ENCODE measurements at regions not wholly inside any gene's neighbourhood (a gene's known extent, or its start where the extent isn't known, plus 50 kb on each side); places are given as distances from the start of the nearest gene placed in this dataset.
"Not testable (repeated sequence)": the region's sequence is repeated elsewhere in the genome, so short reads cannot be mapped to it uniquely, and the experiment has no call there.

DNA sequence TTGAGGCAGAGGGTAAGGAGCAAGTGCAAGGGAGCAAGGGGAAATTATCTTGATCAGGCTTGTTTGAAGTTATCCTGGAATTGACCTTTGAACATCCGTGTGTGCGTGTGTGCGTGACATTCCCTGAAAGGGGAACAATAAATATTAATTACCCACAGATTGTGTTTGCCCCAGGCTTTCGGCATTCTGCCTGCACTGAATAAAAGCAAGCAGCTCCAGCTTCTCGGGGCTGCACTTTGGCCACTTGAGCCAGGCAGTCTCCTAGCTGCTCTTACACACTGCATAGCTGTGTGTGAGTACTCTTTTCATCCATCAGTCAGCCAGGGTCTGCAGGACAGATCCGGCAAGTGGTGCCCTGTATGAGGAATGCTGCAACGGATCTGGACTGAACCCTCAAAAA lies 107.7 kb upstream of the BTN3A2 start:
- no peak for DNase-seq (ENCODE audit: extremely low read depth in 1 of 2, low read depth in 1 of 2)

DNA sequence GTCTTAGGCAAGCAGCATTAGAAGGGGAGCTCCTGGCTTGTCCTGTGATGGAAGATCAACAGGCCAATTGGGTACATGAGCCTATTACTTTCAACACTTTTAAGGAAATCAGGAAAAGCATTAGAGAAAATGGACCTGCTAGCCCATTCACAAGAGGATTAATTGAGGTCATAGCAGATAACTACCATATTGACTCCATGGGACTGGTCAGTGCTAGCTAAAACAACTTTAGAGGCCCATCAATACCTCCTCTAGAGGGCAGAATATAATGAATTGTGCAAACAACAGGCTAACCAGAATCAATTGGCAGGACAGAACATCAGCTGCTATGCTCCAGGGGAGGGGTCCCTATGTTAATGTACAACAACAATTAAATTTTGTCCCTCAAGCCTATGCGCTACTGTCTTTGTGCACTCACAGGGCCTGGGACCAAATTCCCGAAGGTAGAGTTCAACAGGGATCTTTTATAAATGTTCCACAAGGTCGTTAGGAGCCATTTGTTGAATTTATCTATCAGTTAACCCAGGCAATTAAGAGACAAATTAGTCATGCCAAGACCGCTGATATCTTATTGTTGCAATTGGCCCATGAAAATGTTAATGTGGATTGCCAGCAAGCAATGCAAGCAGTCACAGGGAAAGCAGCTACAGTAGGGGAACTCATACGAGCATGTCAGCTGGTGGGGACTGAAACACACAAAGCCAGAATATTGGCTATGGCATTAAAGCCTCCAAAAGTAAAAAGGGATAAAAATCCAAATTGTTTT lies 106.6 kb upstream of the BTN3A2 start:
- DNase-seq (ENCODE audit: extremely low read depth in 1 of 2, low read depth in 1 of 2) = no peak

DNA sequence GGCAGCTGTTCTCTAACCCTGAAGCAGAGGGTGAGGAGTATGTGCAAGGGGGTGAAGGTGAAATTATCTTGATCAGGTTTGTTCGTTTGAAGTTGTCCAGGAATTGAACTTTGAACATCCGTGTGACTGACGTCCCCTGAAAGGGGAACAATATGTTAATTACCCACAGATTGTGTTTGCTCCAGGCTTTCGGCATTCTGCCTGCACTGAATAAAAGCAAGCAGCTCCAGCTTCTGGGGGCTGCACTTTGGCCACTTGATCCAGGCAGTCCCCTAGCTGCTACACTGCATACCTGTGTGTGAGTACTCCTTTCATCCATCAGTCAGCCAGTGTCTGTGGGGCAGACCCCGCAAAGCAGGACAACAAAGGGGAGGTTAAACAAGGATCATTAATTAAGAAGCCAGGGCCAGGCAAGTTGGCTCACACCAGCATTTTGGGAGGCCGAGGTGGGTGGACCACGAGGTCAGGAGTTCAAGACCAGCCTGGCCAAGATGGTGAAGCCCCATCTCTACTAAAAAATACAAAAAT lies 104.8 kb upstream of the BTN3A2 start:
- DNase-seq (ENCODE audit: extremely low read depth in 1 of 2, low read depth in 1 of 2) = no peak

DNA sequence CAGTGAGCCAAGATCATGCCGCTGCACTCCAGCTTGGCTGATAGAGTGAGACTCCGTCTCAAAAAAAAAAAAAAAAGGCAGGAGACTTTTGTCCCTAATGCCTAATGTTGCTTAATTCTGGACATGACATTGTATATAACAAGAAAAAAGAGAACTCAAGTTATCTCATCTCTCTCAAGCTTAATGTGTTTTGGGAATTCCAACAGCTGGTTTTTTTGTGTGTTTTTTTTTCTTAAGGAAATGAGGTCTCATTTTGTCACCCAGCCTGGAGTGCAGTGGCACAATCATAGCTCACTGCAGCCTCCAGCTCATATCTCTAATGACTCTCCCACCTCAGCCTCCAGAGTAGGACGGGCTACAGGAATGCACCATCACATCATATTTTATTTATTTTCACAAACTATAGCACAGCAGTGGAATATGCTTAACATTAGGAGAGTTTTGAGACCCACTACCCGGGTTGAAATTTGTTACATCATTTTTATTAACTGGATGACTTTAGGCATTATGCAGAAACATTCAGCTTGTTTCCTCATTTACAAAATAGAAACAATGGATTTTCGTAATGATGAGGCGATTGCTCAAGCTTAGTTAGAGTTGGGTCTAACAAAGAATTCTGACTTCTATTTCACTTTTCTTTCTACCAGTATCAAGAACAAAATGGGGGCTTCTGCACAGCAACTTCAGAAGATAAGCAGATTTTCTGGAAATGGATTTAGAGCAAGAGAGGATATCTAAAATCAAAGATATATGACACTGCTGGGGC lies 104.1 kb upstream of the BTN3A2 start:
- DNase-seq (ENCODE audit: extremely low read depth in 1 of 2, low read depth in 1 of 2) = no peak

DNA sequence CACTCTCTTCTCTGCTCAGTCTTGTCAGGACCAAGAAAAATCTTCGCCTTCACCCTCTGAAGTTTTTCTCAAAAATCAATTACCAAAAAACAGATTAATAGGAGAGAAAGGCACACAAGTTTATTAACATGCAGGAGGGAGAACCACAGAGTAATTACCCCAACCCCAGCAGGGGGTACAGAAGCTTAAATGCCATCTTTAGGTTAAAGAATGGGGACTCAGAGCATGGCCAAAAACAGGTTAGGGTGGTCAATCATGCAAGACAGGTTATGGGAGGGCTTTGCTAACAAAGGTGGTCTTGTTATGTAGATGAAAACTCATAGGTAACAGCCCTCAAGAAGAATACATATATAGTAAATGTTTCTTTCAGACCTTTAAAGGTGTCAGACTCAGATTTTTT lies 100.5 kb upstream of the BTN3A2 start:
- DNase-seq (ENCODE audit: extremely low read depth in 1 of 2, low read depth in 1 of 2) = no peak

DNA sequence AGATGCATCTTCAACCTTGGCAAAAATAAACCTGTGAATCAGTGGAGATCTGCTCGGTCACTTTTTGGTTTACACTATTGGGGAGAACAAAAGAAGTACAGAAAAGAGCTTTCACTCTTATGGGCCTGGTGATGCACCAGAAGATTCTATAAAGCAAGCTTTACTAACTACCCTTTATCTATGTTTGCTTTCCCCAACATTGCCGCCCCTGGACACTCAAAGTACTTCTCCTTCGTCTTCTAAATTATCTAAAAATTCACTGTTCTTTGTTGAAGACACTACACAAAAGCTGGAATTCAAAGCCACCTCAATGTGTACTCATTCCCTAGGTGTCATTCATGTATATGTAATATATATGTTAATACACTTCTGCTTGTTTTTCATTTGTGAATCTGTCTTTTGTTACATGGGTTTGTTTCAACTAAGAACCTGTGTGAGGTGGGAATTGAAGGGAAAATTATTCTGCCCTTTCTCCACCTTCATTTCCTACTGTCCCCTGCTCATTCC lies 97.9 kb upstream of the BTN3A2 start:
- no peak for DNase-seq (ENCODE audit: extremely low read depth in 1 of 2, low read depth in 1 of 2)

DNA sequence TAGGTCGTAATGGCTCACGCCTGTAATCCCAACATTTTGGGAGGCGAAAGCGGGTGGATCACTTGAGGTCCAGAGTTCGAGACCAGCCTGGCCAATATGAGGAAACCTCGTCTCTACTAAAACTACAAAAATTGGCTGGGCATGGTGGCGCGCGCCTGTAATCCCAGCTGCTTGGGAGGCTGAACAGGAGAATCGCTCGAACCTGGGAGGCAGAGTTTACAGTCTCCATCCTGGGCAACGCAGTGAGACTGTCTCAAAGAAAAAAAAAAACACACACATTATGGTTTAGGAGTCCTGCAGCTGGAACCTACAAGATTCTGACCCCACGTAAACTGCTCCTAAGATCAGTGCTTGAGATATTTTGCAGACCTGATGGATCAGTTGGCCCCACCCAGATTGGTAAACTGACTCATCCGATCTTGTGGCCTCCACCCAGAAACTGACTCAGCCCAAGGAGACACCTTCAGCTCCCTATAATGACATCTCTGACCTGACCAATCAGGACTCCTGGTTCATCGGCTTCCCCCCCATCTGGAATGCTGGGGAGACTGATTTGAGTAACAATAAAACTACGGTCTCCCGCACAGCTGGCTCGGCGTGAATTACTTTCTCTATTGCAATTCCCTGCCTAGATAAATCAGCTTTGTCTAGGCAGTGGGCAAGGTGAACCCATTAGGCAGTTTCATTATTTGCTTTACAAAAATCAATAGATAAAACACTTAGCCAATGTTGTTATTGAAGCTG lies 96.2 kb upstream of the BTN3A2 start:
- no peak for DNase-seq (ENCODE audit: extremely low read depth in 1 of 2, low read depth in 1 of 2)

DNA sequence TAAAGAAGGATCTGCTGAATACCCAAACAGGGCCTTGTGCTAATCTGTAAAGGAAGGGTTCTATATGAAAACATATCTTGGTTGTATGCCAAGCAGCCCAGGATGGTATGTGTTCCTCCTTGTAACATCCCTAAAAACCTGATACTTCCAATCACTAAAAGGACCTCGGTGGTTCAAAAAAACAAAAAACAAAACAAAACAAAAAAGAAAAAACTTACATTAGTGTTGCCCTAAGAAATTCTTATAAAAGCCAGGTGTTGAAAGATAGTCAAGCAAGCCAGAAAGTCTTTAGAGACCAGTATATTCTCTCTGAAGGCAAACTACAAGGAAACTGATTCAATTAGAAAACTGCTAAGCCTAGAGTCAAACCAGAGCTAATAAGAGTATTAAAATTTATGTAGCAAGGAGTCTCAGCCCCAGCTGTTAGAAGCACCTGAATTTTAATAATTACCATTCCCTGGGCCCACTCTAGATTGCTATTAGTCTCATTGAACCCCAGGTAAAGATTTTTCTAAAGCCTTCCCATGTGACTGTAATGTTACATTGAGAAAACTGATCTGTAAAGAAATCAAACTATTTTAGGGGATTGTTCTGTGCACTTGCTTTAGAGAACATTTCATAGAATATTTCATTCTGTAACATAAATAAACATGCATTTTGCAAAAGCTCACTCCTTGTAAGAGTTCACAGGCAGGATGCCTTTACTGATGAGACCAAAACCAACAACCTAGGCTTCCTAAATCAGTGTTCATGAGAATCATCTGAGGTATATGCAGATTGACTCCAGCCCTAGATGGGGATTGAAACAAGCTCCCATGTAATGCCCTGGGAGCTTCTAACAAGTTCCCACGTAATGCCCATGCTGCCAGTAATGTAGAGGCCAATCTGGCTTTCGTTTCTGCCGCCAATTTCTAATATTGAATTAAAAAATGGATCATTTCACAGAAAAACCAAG lies 95.2 kb upstream of the BTN3A2 start:
- no peak for DNase-seq (ENCODE audit: extremely low read depth in 1 of 2, low read depth in 1 of 2)

DNA sequence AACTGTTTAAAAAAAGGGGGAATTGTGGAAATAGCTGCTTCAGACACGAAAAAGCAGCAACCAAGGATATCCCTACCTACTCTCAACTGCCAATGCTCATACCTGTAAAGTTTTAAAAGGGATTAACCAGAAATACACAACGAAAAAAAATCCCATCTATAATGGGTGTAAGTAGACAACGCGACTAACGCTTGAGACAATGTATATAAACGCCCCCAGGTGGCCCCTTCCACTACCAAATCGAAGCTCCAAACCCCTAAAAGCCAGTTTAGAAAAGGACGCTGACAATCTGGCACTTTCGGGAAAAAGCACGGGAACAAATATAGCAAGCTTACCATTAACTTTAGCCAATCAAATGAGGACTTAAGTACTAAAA lies 94.5 kb upstream of the BTN3A2 start:
- DNase-seq (ENCODE audit: extremely low read depth in 1 of 2, low read depth in 1 of 2) = no peak

DNA sequence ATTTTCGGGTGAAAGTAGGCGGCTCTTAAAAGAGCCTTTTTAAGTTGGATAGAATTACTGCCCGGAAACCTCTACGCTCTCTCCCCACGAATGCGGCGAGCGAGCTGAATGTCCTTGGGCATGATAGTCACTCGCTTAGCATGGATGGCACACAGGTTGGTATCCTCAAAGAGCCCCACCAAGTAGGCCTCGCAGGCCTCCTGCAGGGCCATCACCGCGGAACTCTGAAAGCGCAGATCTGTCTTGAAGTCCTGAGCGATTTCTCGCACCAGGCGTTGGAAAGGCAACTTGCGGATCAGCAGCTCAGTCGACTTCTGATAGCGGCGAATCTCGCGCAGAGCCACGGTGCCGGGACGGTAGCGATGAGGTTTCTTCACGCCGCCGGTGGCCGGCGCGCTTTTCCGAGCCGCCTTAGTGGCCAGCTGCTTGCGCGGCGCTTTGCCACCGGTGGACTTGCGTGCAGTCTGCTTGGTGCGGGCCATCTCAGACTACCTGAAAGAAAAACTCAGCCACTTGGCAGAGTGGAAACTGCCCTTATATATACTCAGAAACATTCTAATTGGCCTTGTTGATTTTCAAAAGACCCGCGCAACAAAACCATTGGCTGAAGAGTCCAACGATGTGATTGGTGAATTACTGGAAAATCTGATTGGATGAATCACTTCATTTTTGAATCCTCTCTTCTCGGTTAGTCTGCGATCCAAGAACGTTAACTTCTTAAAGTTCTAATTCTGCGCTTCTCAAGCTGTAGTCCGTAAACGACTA lies 93.9 kb upstream of the BTN3A2 start:
- peak in 1 of 2 donors; percentile 68 for DNase-seq (ENCODE audit: extremely low read depth in 1 of 2, low read depth in 1 of 2)

DNA sequence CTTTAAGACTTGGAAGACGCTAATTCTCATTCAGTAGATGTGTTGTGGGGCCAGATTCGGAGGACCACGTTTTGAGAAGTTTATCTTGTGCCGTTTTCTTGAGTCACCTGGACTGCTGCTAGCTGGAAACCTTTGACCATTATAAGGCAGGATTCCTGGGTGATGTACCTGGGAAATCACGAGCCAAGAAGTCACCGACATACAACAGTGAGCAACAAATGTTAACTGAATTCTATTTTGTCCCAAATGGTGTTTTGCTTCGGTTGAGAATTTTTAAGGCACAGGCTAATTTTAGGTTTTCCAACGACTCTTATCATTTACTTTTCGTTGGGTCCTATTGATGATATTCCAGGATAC lies 93.4 kb upstream of the BTN3A2 start:
- DNase-seq (ENCODE audit: extremely low read depth in 1 of 2, low read depth in 1 of 2) = no peak

DNA sequence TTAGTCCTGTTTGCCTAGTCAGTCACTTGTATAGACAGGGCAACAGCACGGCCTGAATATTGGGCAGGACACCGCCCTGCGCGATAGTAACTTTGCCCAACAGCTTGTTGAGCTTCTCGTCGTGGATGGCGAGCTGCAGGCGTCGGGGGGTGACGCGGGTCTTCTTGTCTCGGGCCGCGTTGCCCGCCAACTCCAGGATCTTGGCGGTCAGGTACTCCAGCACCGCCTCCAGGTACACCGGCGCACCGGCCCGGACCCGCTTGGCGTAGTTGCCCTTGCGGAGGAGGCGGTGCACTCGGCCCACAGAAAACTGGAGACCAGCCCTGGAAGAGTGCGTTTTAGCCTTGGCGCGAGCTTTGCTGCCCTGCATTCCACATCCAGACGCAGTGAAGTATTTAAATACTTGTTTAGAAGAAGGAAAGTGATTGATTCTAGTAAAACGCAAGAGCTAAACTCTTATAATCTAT lies 92.8 kb upstream of the BTN3A2 start:
- no peak for DNase-seq (ENCODE audit: extremely low read depth in 1 of 2, low read depth in 1 of 2)

DNA sequence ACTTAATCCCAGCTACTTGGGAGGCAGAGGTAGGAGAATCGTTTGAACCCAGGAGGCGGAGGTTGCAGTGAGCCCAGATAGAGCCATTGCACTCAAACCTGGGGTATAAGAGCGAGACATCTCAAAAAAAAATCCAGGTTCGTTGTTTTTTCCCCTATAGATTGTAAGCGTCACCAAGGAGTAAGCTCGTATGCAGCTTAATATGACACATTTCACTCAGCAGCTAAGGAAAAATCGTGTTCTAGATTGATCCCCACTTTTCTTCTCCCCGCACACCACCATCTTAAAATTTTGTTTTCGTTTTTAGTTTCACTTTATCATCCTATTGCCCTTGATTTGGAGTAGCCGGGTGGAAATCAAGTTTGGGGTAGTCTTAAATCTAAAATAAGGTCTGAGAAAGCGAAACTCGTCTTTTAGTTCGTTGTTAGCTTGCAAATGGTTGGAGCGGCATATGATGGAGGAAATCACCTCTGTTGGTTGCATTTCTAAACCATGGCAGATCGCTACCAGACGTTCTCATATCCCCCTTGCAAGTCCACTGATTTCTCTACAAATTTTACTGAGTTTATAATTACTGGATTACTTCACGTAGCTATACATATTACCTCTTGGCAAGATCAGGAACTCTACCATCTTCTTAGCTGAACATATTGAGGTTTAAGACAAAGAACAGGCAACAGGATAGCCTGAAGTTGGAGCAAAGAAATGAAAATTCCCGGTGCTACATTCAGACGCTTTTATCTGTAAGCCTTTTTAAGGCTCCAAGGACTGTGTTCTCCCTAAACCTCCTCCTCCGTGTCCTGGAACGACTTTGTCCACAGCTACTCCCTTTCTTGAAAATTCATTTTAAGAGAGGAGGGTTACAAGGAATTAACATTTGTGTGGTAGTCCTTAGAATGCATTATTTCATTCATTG lies 91.1 kb upstream of the BTN3A2 start:
- no peak for DNase-seq (ENCODE audit: extremely low read depth in 1 of 2, low read depth in 1 of 2)

DNA sequence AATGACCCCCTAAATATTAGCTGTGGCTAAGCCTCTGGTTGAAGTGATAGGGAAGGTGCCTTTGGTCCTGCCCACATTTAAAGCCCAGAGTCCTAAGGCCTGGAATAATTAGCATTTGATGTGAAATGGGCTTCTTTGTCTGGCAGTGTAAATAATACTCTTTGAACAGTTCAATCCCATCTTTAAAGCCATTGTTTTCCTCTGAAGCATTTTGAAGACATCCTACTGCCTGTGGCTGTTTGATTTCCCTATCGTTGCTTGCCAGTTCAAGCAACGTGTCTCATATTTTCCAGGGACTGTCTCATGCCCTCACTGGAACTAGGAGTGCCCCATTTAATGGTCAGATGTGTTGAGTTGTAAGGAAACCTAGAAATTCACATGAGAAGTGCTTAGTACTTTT lies 89.3 kb upstream of the BTN3A2 start:
- DNase-seq (ENCODE audit: extremely low read depth in 1 of 2, low read depth in 1 of 2) = no peak

DNA sequence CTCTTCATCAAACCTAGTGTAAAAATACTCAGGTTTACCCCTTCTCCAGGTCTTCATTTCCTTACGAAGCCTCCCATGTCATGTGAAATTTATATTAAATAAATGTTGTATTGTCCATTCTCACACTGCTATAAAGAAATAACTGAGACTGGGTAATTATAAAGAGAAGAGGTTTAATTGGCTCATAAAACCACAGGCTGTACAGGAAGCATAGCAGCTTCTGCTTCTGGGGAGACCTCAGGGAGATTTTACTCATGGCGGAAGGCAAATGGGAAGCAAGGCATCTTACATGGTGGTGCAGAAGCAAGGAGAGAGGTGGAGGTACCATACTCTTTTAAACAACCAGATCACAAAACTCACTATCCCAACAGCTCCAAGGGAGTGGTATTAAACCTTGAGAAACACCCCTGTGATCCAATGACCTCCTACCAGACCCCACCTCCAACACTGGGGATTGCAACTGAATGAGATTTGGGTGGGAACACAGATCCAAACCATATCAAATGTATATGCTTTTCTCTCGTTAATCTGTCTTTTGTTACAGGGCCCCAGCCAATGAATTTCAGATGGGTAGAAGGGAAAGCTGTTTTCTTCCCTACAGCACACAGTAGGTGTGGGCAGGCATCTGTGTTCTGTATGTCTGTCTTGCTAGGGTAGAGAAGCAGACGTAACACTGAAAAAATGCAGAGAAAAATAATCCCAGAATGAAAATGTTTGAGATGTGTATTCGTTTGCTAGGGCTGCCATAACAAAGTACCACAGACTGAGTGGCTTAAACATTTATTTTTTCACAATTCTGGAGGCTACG lies 88.0 kb upstream of the BTN3A2 start:
- no peak for DNase-seq (ENCODE audit: extremely low read depth in 1 of 2, low read depth in 1 of 2)

DNA sequence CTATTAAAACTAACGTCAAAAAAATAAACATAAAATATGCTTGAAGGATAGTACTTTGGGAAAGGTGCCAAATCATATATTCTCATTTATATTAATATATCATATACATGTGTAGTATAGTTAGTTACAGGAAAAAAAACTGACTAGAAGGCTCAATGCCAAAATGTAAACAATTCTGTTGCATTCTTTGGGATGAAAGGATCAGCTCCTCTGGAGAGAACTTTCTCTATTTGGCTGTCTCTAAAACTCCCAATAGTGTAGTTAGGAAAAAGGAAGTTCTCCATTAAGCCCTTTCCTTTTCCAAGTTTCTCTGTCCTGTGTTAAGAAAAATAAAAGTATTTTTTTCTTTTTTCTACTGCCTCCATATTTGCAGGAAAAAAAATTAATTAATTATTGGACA lies 86.5 kb upstream of the BTN3A2 start:
- no peak for DNase-seq (ENCODE audit: extremely low read depth in 1 of 2, low read depth in 1 of 2)

DNA sequence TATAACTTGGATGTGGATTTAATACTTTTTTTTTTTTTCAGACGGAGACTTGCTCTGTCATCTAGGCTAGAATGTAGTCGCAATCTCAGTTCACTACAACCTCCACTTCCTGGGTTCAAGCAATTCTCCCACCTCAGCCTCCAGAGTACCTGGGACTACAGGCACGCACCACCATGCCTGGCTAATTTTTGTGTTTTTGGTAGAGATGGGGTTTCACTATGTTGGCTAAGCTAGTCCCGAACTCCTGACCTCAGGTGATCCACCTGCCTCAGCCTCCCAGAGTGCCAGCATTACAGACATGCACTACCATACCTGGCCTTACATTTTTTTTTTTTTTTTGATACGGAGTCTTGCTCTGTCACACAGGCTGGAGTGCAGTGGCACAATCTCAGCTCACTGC lies 85.6 kb upstream of the BTN3A2 start:
- DNase-seq (ENCODE audit: extremely low read depth in 1 of 2, low read depth in 1 of 2) = not testable (repeated sequence)

DNA sequence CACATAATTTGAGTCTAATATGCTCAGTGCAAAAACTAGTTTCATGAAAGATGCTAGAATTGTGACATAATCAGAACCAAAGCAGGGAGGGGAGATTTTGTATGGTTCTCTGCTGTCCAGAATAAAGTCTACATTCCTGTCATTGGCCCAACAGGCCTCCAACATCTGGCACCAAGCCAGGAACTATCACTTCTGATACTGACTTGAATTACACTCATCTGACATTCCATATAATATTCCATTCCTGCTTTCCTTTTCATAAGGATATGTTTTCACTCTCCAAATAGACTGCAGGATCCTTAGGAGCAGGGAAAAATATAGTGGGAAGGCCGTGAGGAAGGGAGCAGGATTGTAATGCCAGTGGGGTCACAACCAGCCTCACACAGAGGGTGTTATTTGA lies 84.6 kb upstream of the BTN3A2 start:
- no peak for DNase-seq (ENCODE audit: extremely low read depth in 1 of 2, low read depth in 1 of 2)

Data from stimulated activated CD8-positive, alpha-beta memory T cell treated with anti-CD3 and anti-CD28 coated beads, Interleukin-7, amount 100 ng/mL, for 48 hours (primary cell).